Right lobe of liver (tissue), 4 donors: ENCODE measurements at regions not wholly inside any gene's neighbourhood (a gene's known extent, or its start where the extent isn't known, plus 50 kb on each side); places are given as distances from the start of the nearest gene placed in this dataset.

Experiments used
- POLR2A ChIP-seq: fragments of 450-650 bp; IDR thresholded peaks from one replicate; pipeline ENCODE4 v1.6.1; 2017; ENCODE audit warnings: antibody characterized with exemption, mild to moderate bottlenecking
- TF ChIP-seq, protein P1 (sequence below), 4 donors: fragments of 200-600 bp in 3 of 4; fragments of 450-650 bp in 1 of 4; IDR thresholded peaks; one replicate each; pipeline versions ENCODE4 v1.5.1 to v1.8.0; 2016 to 2022; ENCODE audit warnings: antibody characterized with exemption in 4 of 4, mild to moderate bottlenecking in 2 of 4
- donor health status: DM: no; HTN: no; CAD: no.
- donor health status: DM: no; HTN: no; CAD: no.
- donor health status: DM: no; HTN: yes; CAD: no.

DNA sequence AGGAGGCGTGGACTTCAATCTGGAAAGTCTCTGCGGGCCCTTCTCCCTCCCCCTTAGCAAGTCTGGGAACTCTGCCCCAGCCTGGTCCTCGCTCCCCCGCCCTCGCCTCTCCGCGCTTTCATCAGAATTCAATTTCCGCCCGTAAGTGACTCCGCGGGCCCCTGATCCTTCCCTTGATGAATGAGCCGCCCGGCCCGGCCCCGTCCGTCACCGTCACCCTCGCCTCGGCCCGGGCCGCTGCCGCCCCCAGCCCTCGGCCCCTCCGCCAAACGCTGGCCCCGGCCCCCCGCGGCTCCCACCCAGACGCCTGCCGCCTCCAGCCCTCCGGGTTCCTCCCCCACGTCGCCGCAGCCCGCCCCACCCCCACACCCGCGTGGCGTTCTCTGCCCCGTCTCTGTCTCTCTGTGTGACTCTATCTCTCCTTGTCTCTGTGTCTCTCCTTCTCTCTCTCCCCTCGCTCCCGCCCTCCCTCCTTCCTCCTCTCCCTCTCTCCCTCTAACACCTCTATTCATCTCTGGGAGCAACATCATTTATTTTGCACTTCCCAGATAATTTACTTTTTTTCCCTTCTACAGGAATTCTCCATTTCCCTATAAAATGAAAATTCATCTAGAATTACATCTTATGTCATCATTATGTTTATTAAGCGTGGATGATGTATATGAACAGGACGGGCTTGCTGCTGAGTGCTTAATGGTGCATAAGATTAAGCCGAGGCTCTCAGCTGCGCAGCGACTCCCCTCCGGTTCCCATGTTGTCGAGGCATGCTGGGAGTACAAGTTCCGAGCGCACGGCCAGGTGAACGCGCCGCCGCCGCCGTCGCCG lies 91.2 kb upstream of the PAX2 start:
- TF ChIP-seq, protein P1, sequence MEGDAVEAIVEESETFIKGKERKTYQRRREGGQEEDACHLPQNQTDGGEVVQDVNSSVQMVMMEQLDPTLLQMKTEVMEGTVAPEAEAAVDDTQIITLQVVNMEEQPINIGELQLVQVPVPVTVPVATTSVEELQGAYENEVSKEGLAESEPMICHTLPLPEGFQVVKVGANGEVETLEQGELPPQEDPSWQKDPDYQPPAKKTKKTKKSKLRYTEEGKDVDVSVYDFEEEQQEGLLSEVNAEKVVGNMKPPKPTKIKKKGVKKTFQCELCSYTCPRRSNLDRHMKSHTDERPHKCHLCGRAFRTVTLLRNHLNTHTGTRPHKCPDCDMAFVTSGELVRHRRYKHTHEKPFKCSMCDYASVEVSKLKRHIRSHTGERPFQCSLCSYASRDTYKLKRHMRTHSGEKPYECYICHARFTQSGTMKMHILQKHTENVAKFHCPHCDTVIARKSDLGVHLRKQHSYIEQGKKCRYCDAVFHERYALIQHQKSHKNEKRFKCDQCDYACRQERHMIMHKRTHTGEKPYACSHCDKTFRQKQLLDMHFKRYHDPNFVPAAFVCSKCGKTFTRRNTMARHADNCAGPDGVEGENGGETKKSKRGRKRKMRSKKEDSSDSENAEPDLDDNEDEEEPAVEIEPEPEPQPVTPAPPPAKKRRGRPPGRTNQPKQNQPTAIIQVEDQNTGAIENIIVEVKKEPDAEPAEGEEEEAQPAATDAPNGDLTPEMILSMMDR (IDR thresholded peaks at IDR 0.05) = no peak
- TF ChIP-seq POLR2A = no peak
